Loucy (cell line): ENCODE measurements at regions not wholly inside any gene's neighbourhood (a gene's known extent, or its start where the extent isn't known, plus 50 kb on each side); places are given as distances from the start of the nearest gene placed in this dataset.

Experiments used
- CTCF ChIP-seq: fragments of 200-600 bp; sonication (generic); conservative IDR thresholded peaks from 2 replicates; pipeline ENCODE4 v1.5.1; 2014; ENCODE audit warnings: mild to moderate bottlenecking, antibody characterized with exemption, low read length
- EZH2phosphoT487 ChIP-seq: fragments of 200-600 bp; IDR thresholded peaks from 2 replicates; pipeline ENCODE4 v1.6.1; 2018; ENCODE audit warnings: antibody characterized with exemption, mild to moderate bottlenecking, moderate library complexity, borderline replicate concordance

- no peak for TF ChIP-seq CTCF
- no peak for TF ChIP-seq EZH2phosphoT487
Measured at GRCh38 chr13:74299721-74300120, 165.5 kb upstream of the KLF12 start.
